Loucy (cell line): ENCODE measurements at regions not wholly inside any gene's neighbourhood (a gene's known extent, or its start where the extent isn't known, plus 50 kb on each side); places are given as distances from the start of the nearest gene placed in this dataset.
"Not testable (repeated sequence)": the region's sequence is repeated elsewhere in the genome, so short reads cannot be mapped to it uniquely, and the experiment has no call there.

Source experiments
- H2AFZ ChIP-seq: fragments of 200-600 bp; sonication (generic); 2 replicates; pipeline ENCODE4 v1.6.0; 2016; ENCODE audit warnings: antibody characterized with exemption, mild to moderate bottlenecking, low read length, moderate library complexity
- H3F3A ChIP-seq: fragments of 200-600 bp; 2 replicates; pipeline ENCODE4 v1.6.0; 2016; ENCODE audit warnings: antibody characterized with exemption, low read depth, mild to moderate bottlenecking
- H3K27me3 ChIP-seq: fragments of 200-600 bp; sonication (generic); 2 replicates; pipeline ENCODE4 v1.6.1; 2014; ENCODE audit warnings: low read length, mild to moderate bottlenecking; ENCODE audit not compliant: insufficient read depth, poor library complexity, severe bottlenecking
- H3K36me3 ChIP-seq: fragments of 200-600 bp; sonication (generic); 2 replicates; pipeline ENCODE4 v1.6.1; 2016; ENCODE audit warnings: low read length; ENCODE audit not compliant: insufficient read depth
- H3K4me1 ChIP-seq: fragments of 200-600 bp; sonication (generic); 2 replicates; pipeline ENCODE4 v1.5.1; 2014; ENCODE audit warnings: low read length, mild to moderate bottlenecking; ENCODE audit not compliant: insufficient read depth, poor library complexity, severe bottlenecking
- H3K4me2 ChIP-seq: fragments of 200-600 bp; sonication (generic); 2 replicates; pipeline ENCODE4 v1.6.0; 2014; ENCODE audit warnings: antibody characterized with exemption, low read length, low read depth, mild to moderate bottlenecking; ENCODE audit not compliant: poor library complexity, severe bottlenecking
- H3K4me3 ChIP-seq: fragments of 200-600 bp; sonication (generic); 2 replicates; pipeline ENCODE4 v1.5.1; 2014; ENCODE audit warnings: low read length, mild to moderate bottlenecking, mixed read lengths; ENCODE audit not compliant: poor library complexity, severe bottlenecking
- H3K79me2 ChIP-seq: fragments of 200-600 bp; sonication (generic); 2 replicates; pipeline ENCODE4 v1.6.1; 2014; ENCODE audit warnings: low read length; ENCODE audit not compliant: insufficient read depth
- H3K9ac ChIP-seq: fragments of 200-600 bp; sonication (generic); 2 replicates; pipeline ENCODE4 v1.6.0; 2014; ENCODE audit warnings: mild to moderate bottlenecking, low read depth, low read length, moderate library complexity; ENCODE audit not compliant: poor library complexity, severe bottlenecking
- H3K9me2 ChIP-seq: fragments of 200-600 bp; sonication (generic); replicated peaks from 2 replicates; pipeline ENCODE4 v1.6.1; 2016; ENCODE audit warnings: low read depth, low read length, mixed read lengths
- H3K9me3 ChIP-seq: fragments of 200-600 bp; sonication (generic); 2 replicates; pipeline ENCODE4 v1.6.1; 2014; ENCODE audit warnings: mild to moderate bottlenecking, antibody characterized with exemption, low read length, low read depth; ENCODE audit not compliant: insufficient read depth
- H4K20me1 ChIP-seq: fragments of 200-600 bp; sonication (generic); 2 replicates; pipeline ENCODE4 v1.6.0; 2014; ENCODE audit warnings: antibody characterized with exemption, low read length, mild to moderate bottlenecking; ENCODE audit not compliant: insufficient read depth, poor library complexity, severe bottlenecking
- EZH2phosphoT487 ChIP-seq: fragments of 200-600 bp; IDR thresholded peaks from 2 replicates; pipeline ENCODE4 v1.6.1; 2018; ENCODE audit warnings: antibody characterized with exemption, mild to moderate bottlenecking, moderate library complexity, borderline replicate concordance
- TF ChIP-seq, protein P1 (sequence below): fragments of 200-600 bp; sonication (generic); conservative IDR thresholded peaks from 2 replicates; pipeline ENCODE4 v1.5.1; 2014; ENCODE audit warnings: mild to moderate bottlenecking, antibody characterized with exemption, low read length

DNA sequence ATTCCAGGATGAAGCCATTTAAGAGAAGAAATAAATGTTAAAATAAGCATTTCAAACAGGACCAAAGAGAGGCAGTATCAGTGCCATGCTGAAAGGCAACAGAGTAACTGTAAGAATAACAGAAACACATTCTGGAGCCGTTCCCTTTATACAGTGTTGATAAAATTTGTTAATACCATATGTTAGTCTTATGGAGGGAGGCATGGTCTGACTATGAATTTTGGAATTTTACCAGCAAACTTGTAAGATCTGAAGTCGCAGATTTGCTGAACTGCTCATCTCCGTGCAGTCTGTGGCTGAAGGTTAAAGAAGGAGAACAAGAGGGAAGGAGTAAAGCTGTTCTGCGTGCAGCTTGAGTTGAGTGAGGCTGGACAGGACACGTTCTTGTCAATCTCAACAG lies 508.4 kb downstream of the NFIB start:
- Histone ChIP-seq H3K36me3 (no peaks in the 10 kb centered on the region), H3K9me3 (no peaks in the 10 kb centered on the region), H4K20me1 (no peaks in the 10 kb centered on the region), H2AFZ (no peak overlapping the region), H3K79me2 (no peaks in the 10 kb centered on the region), H3K4me2 (no peak overlapping the region), H3K4me1 (no peaks in the 10 kb centered on the region), H3K9me2 (no peaks in the 10 kb centered on the region), H3F3A (no peaks in the 10 kb centered on the region), H3K9ac (no peak overlapping the region), H3K4me3 (no peak overlapping the region), H3K27me3 (no peaks in the 10 kb centered on the region)
- no peak for TF ChIP-seq EZH2phosphoT487
- TF ChIP-seq, protein P1, sequence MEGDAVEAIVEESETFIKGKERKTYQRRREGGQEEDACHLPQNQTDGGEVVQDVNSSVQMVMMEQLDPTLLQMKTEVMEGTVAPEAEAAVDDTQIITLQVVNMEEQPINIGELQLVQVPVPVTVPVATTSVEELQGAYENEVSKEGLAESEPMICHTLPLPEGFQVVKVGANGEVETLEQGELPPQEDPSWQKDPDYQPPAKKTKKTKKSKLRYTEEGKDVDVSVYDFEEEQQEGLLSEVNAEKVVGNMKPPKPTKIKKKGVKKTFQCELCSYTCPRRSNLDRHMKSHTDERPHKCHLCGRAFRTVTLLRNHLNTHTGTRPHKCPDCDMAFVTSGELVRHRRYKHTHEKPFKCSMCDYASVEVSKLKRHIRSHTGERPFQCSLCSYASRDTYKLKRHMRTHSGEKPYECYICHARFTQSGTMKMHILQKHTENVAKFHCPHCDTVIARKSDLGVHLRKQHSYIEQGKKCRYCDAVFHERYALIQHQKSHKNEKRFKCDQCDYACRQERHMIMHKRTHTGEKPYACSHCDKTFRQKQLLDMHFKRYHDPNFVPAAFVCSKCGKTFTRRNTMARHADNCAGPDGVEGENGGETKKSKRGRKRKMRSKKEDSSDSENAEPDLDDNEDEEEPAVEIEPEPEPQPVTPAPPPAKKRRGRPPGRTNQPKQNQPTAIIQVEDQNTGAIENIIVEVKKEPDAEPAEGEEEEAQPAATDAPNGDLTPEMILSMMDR, result no peak

DNA sequence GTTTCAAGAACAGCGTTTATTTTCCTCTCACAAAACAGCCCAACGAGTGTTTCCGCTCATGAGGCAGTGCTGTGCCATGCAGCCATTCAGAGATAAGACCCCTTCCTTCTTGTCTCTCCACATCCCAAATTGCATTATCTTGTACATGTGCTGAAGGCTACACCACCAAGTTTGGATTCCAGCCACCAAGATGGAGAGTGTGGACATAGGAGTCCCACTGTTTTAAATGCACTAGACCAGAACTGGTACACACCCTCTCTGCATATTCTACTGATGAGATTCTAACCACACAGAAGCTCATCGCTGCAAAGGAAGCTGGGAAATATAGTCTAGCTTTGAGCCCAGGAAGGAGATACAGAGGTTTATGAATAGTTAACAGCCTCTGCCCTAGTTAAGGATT lies 509.4 kb downstream of the NFIB start:
- Histone ChIP-seq H3K36me3 (no peaks in the 10 kb centered on the region), H3K27me3 (no peaks in the 10 kb centered on the region), H3K9ac (no peak overlapping the region), H4K20me1 (no peaks in the 10 kb centered on the region), H3K9me2 (no peaks in the 10 kb centered on the region), H3K4me2 (no peak overlapping the region), H3K9me3 (no peaks in the 10 kb centered on the region), H3K4me3 (no peak overlapping the region), H3F3A (no peaks in the 10 kb centered on the region), H3K4me1 (no peaks in the 10 kb centered on the region), H3K79me2 (no peaks in the 10 kb centered on the region), H2AFZ (no peak overlapping the region)
- no peak for TF ChIP-seq EZH2phosphoT487
- TF ChIP-seq, protein P1, result no peak

DNA sequence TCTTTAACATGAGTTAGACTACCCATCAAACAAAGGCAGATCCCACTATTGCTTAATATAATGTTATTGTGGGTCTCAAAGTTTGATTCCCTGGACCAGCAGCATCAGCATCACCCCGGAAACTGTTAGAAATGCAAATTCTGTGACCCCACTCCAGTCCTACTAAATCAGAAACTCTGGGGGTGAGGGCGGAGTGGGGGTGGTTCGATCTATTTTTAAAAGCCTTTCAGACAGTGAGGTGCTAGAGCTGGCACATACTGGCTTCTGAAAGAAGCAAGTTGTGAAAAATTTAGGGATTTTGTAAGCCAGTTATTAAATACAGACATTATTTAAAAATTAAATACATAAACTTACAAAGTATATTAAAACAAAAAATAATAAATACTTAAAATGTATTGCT lies 513.2 kb downstream of the NFIB start:
- Histone ChIP-seq H3K4me2 (no peak overlapping the region), H3K9ac (no peak overlapping the region), H4K20me1 (no peaks in the 10 kb centered on the region), H2AFZ (no peak overlapping the region), H3F3A (no peaks in the 10 kb centered on the region), H3K4me1 (no peaks in the 10 kb centered on the region), H3K27me3 (no peaks in the 10 kb centered on the region), H3K79me2 (no peaks in the 10 kb centered on the region), H3K4me3 (no peak overlapping the region), H3K9me2 (no peaks in the 10 kb centered on the region), H3K9me3 (no peaks in the 10 kb centered on the region), H3K36me3 (no peaks in the 10 kb centered on the region)
- no peak for TF ChIP-seq EZH2phosphoT487
- TF ChIP-seq, protein P1, result no peak

DNA sequence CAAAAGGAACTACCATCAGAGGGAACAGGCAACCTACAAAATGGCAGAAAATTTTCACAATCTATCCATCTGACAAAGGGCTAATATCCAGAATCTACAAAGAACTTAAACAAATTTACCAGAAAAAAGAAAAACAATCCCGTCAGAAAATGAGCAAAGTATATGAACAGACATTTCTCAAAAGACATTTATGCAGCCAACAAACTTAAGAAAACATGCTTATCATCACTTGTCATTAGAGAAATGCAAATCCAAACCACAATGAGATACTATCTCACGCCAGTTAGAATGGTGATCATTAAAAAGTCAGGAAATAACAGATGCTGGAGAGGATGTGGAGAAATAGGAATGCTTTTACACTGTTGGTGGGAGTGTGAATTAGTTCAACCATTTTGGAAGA lies 516.2 kb downstream of the NFIB start:
- H3F3A ChIP-seq, H3K9ac ChIP-seq, H3K4me2 ChIP-seq, H3K27me3 ChIP-seq, H2AFZ ChIP-seq, H3K36me3 ChIP-seq, H3K4me1 ChIP-seq, H4K20me1 ChIP-seq, H3K79me2 ChIP-seq, H3K4me3 ChIP-seq, H3K9me2 ChIP-seq, H3K9me3 ChIP-seq: not testable (repeated sequence)
